Type B pancreatic cell (in vitro differentiated cells): ENCODE measurements at regions not wholly inside any gene's neighbourhood (a gene's known extent, or its start where the extent isn't known, plus 50 kb on each side); places are given as distances from the start of the nearest gene placed in this dataset.
"Not testable (repeated sequence)": the region's sequence is repeated elsewhere in the genome, so short reads cannot be mapped to it uniquely, and the experiment has no call there.

Experiments
- DNase-seq: peaks from one replicate; pipeline ENCODE4 v3.0.0; 2021; ENCODE audit warnings: mixed read lengths; ENCODE audit not compliant: unreplicated experiment; ENCODE audit errors: extremely low spot score
- H3K27ac Mint-ChIP-seq: 2 replicates; pipeline ENCODE4 v1.8.0; 2021; ENCODE audit warnings: mild to moderate bottlenecking, mixed read lengths
- H3K27me3 Mint-ChIP-seq: 2 replicates; pipeline ENCODE4 v1.8.0; 2021; ENCODE audit warnings: mixed read lengths
- H3K36me3 Mint-ChIP-seq: 2 replicates; pipeline ENCODE4 v1.8.0; 2021; ENCODE audit warnings: mixed read lengths
- H3K4me1 Mint-ChIP-seq: one replicate; pipeline ENCODE4 v1.8.0; 2021; ENCODE audit warnings: mixed read lengths; ENCODE audit not compliant: unreplicated experiment
- H3K4me3 Mint-ChIP-seq: 2 replicates; pipeline ENCODE4 v1.8.0; 2021; ENCODE audit warnings: mild to moderate bottlenecking, mixed read lengths
- H3K9me3 Mint-ChIP-seq: 2 replicates; pipeline ENCODE4 v1.8.0; 2021; ENCODE audit warnings: mixed read lengths
- CTCF ChIP-seq: fragments of 200-600 bp; sonication (generic); conservative IDR thresholded peaks from 2 replicates; pipeline ENCODE4 v1.5.0; 2021; ENCODE audit warnings: antibody characterized with exemption, mild to moderate bottlenecking

DNA sequence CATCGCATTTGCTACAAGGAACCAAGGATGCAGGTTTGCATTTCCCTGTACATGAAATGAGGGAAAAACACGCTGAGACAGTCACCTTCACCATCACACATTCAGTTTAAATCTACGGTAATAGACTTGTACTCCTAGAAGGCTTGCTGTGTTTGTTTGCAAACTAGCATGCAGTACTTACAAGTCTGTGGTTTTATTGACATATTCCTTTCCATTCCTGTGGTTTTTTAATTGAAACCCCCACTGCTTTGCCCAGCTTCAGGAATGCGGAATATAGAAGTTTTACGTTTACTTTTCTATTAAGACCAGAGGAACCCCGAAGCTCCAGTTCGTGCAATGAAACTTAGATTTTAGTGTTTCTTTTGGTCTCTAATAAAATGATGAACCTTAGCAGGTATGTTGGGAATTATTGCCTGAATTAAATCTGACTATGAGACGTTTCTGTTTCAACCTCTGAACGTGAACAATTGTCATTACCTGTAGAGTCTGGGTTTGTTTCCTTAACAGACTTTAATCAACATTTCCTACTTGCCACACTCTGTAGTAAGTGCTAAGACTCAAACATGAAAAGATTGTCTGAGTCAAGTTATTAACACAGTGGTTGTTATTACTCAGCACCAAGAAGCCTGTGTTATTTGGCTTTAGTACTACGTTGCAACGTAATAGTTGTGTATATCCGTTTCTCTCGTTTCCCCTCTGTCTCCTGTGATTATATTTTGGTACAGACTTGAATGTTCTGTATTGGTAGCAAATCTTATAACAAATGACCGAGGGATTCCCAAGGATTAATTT lies 793.3 kb upstream of the GOT2 start:
- no peak for TF ChIP-seq CTCF
- no peak overlapping the region for H3K4me3 Mint-ChIP-seq
- H3K27ac Mint-ChIP-seq: no peak overlapping the region
- H3K4me1 Mint-ChIP-seq: no peaks in the 10 kb centered on the region
- H3K27me3 Mint-ChIP-seq: no peaks in the 10 kb centered on the region
- no peaks in the 10 kb centered on the region for H3K9me3 Mint-ChIP-seq
- no peak for DNase-seq
- H3K36me3 Mint-ChIP-seq: no peaks in the 10 kb centered on the region

DNA sequence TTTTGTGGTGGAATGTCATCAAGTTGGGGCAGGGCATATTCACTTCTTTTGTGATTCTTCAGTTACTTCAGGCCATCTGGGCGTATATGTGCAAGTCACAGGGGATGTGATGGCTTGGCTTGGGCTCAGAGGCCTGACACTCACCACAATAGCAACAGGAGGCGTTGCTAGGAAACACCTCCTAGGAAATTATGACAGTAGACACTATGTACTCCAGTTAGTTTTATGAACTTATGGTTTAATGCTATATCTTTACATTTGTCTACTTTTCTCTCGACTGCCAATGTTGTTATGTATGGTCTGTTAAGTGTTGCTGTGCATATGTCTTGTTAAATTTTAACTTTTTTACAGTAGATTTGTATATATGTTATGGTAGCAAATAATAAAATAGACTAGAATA lies 788.7 kb upstream of the GOT2 start:
- no peak overlapping the region for H3K4me3 Mint-ChIP-seq
- H3K9me3 Mint-ChIP-seq: peaks cover 5% of the 10 kb centered on the region
- no peaks in the 10 kb centered on the region for H3K4me1 Mint-ChIP-seq
- TF ChIP-seq CTCF: no peak
- H3K27ac Mint-ChIP-seq: no peak overlapping the region
- peaks cover 11% of the 10 kb centered on the region for H3K27me3 Mint-ChIP-seq
- H3K36me3 Mint-ChIP-seq: no peaks in the 10 kb centered on the region
- no peak for DNase-seq

DNA sequence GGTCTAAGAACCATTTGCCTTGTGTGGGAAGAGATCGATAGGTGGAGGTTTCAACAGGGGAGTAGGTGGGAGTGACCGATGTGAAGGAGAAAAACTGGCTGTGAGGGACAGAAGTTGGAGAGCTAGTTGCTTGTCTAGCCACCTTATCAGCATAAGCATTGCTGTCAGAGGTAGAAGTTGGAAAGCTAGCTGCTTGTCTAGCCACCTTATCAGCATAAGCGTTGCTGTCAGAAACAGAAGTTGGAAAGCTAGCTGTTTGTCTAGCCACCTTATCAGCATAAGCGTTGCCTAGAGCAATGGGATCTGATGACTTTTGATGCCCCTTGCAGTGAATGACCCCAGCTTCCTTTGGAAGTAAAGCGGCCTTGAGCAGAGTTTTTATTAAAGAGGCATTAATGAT lies 784.6 kb upstream of the GOT2 start:
- peaks cover 18% of the 10 kb centered on the region for H3K27me3 Mint-ChIP-seq
- not testable (repeated sequence) for DNase-seq

GRCh38 chr16:59514651-59515050 lies 780.5 kb upstream of the GOT2 start:
- no peaks in the 10 kb centered on the region for H3K4me1 Mint-ChIP-seq
- H3K36me3 Mint-ChIP-seq: no peaks in the 10 kb centered on the region
- TF ChIP-seq CTCF: no peak
- peaks cover 5% of the 10 kb centered on the region for H3K9me3 Mint-ChIP-seq
- no peak for DNase-seq
- H3K27ac Mint-ChIP-seq: no peak overlapping the region
- H3K27me3 Mint-ChIP-seq: peaks cover 15% of the 10 kb centered on the region
- H3K4me3 Mint-ChIP-seq: no peak overlapping the region

More for the DNA sequence above, 784.6 kb upstream of the GOT2 start:
- not testable (repeated sequence) for H3K4me1 Mint-ChIP-seq, H3K9me3 Mint-ChIP-seq, H3K4me3 Mint-ChIP-seq, H3K36me3 Mint-ChIP-seq
- peak overlapping the region; percentile 18 for H3K27ac Mint-ChIP-seq

DNA sequence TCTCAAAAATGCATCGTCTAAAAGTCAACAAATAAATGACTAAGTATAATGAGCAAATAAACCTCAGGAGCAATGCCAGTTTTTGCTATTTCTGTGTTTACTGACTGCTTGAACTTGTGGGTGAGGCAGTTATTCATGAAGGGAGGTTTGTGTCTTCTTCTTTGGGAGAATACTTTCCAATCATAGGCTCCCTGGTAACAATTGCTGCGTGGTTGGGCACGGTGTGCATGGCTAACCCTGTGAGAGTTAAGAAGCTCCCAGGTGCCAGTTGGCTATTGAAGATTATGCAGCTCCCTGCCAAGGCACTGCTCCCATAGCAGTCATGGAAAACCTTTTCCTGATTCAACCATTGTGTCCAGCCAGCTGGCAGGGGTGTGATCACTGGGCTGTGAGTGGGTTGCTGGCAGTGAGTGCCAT lies 775.9 kb upstream of the GOT2 start:
- H3K27me3 Mint-ChIP-seq: no peaks in the 10 kb centered on the region

More for the DNA sequence above, 775.9 kb upstream of the GOT2 start:
- DNase-seq: no peak
- Mint-ChIP-seq H3K4me1 (no peaks in the 10 kb centered on the region), H3K27ac (no peak overlapping the region), H3K4me3 (no peak overlapping the region), H3K36me3 (no peaks in the 10 kb centered on the region), H3K9me3 (peaks cover 3% of the 10 kb centered on the region)
- TF ChIP-seq CTCF: no peak
